ENCODE measurements at regions not wholly inside any gene's neighbourhood (a gene's known extent, or its start where the extent isn't known, plus 50 kb on each side); places are given as distances from the start of the nearest gene placed in this dataset.

DNA sequence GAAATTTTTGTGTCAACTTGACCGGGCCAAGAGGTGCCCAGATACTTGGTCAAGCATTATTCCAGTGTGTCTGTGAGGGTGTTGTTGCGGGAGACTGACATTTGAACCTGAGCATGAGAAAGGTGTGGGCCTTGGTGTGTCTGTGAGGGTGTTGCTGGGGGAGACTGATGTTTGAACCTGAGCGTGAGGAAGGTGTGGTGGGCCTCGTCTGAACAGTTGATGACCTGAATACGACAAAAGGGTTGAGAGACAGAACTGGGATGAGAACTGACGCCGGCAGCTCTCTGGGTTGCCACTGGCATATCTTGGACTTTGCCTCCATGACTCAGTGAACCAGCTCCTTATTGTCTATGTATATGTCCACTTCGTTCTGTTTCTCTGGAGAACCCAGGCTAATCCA is 240.5 kb downstream of the ERMARD start:
- no peak for DNase-seq (ENCODE audit: low read depth)
- H3K4me3 ChIP-seq (ENCODE audit: low read length), result no peak overlapping the region
- TF ChIP-seq, protein P1, sequence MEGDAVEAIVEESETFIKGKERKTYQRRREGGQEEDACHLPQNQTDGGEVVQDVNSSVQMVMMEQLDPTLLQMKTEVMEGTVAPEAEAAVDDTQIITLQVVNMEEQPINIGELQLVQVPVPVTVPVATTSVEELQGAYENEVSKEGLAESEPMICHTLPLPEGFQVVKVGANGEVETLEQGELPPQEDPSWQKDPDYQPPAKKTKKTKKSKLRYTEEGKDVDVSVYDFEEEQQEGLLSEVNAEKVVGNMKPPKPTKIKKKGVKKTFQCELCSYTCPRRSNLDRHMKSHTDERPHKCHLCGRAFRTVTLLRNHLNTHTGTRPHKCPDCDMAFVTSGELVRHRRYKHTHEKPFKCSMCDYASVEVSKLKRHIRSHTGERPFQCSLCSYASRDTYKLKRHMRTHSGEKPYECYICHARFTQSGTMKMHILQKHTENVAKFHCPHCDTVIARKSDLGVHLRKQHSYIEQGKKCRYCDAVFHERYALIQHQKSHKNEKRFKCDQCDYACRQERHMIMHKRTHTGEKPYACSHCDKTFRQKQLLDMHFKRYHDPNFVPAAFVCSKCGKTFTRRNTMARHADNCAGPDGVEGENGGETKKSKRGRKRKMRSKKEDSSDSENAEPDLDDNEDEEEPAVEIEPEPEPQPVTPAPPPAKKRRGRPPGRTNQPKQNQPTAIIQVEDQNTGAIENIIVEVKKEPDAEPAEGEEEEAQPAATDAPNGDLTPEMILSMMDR (conservative IDR thresholded peaks at IDR 0.05; ENCODE audit: low read depth, low read length), result no peak

DNA sequence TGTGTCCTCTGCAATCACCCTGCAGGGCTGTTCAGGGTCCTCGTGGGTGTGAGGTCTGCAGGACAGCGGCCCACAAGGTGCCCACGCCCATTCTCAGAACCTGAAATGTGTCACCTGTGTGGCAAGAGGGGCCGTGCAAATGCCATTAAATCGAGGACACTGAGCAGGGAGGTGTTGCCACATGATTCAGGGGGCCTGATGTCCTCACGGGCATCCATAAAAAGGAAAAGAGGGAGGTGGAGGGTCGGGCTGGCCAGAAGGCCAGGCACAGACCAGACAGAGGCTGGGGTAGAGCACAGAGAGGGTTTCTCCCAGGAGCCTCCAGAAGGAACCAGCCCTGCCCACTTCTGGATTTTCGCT is 239.6 kb downstream of the ERMARD start:
- no peak for DNase-seq (ENCODE audit: low read depth)
- H3K4me3 ChIP-seq (ENCODE audit: low read length), result no peak overlapping the region
- TF ChIP-seq, protein P1 (conservative IDR thresholded peaks at IDR 0.05; ENCODE audit: low read depth, low read length), result no peak

GRCh38 chr6:169990095-169991030 is 238.9 kb downstream of the ERMARD start:
- no peak overlapping the region for H3K4me3 ChIP-seq (ENCODE audit: low read length)
- DNase-seq (ENCODE audit: low read depth), result no peak
- TF ChIP-seq, protein P1 (conservative IDR thresholded peaks at IDR 0.05; ENCODE audit: low read depth, low read length), result no peak

DNA sequence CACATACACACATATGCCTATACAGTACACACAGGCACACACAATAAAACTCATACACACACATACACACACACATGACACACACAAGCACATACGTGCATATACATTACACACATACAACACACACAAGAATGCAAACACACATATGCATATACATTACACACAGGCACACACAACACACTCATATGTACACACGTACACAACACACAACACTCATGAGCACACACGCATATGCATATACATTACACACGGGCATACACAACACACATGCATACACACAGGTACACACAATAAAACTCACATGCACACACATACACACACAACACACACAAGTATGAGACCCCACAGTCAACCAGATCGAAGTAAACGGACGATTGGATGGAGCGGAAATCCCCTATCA is 238.2 kb downstream of the ERMARD start:
- DNase-seq (ENCODE audit: low read depth), result no peak
- TF ChIP-seq, protein P1 (conservative IDR thresholded peaks at IDR 0.05; ENCODE audit: low read depth, low read length), result no peak
- no peak overlapping the region for H3K4me3 ChIP-seq (ENCODE audit: low read length)

GRCh38 chr6:169988769-169989550 is 237.5 kb downstream of the ERMARD start:
- H3K4me3 ChIP-seq (ENCODE audit: low read length), result no peak overlapping the region
- DNase-seq (ENCODE audit: low read depth), result no peak
- TF ChIP-seq, protein P1 (conservative IDR thresholded peaks at IDR 0.05; ENCODE audit: low read depth, low read length), result no peak

DNA sequence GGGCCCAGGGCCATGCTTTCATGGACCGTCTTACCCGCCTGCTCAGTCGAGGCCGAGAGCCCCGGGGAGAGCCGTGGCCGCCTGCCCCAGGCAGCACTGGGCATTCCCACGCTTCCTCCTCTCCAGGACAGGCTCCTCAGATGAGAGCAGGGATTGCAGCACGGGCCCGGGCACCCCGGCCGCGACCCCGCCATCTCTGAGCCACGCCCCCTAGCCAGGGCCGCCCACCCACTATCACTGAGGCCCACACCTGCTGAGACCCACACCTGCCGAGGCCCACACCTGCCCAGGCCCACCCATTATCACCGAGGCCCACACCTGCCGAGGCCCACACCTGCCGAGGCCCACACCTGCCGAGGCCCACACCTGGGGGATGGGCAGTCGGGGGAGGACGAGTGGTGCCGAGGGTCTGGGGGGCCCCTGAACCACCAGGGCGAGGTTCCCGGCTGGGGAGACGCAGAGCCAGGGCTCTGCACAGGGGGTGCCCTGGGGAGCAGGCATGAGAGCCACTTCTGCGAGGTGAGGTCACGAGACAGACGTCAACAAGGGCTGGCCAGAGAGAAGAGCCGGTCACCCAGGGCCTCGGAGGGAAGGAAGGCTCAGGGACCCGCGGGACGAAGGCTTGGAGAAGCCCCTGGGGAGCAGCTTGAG is 235.6 kb downstream of the ERMARD start:
- no peak for DNase-seq (ENCODE audit: low read depth)
- TF ChIP-seq, protein P1 (conservative IDR thresholded peaks at IDR 0.05; ENCODE audit: low read depth, low read length), result no peak
- no peak overlapping the region for H3K4me3 ChIP-seq (ENCODE audit: low read length)

Measured in retinal pigment epithelial cell (primary cell).